ENCODE measurements at regions not wholly inside any gene's neighbourhood (a gene's known extent, or its start where the extent isn't known, plus 50 kb on each side); places are given as distances from the start of the nearest gene placed in this dataset.
A peak's percentile ranks its signal among the peaks of the same experiment; 100 is the strongest.

- H3K9me3 Mint-ChIP-seq: peaks cover 7% of the 10 kb centered on the region
Observed at GRCh38 chr13:79781829-79782540, 301.0 kb downstream of the NDFIP2 start.

DNA sequence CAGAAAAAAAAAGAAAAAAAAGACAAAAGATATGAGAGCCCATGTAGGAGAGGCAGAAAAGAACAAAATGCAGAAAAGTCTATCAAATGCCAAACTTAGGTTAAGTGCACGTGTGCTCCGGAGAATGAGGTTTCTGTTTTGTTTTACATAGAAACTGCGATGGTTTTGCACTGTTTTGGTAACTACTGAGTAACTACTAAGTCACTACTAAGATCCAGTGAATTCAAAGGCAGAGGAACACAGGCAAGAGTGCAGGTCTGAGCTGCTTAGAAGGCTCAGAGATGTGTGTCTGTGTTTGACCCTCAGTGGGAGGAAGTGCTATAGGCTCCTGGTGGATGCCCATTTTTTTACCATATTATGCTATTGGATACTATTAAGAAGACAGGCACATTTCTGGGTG lies 299.3 kb downstream of the NDFIP2 start:
- peak overlapping the region; percentile 58 to 82 (median 68) for H3K27ac Mint-ChIP-seq
- no peaks in the 10 kb centered on the region for H3K36me3 Mint-ChIP-seq (ENCODE audit: low read depth)
- H3K27me3 Mint-ChIP-seq (ENCODE audit: low read depth): no peaks in the 10 kb centered on the region
- H3K4me1 Mint-ChIP-seq: peaks cover 60% of the 10 kb centered on the region
- no peaks in the 10 kb centered on the region for H3K9me3 Mint-ChIP-seq
- H3K4me3 Mint-ChIP-seq: no peak overlapping the region
- TF ChIP-seq, protein P1, sequence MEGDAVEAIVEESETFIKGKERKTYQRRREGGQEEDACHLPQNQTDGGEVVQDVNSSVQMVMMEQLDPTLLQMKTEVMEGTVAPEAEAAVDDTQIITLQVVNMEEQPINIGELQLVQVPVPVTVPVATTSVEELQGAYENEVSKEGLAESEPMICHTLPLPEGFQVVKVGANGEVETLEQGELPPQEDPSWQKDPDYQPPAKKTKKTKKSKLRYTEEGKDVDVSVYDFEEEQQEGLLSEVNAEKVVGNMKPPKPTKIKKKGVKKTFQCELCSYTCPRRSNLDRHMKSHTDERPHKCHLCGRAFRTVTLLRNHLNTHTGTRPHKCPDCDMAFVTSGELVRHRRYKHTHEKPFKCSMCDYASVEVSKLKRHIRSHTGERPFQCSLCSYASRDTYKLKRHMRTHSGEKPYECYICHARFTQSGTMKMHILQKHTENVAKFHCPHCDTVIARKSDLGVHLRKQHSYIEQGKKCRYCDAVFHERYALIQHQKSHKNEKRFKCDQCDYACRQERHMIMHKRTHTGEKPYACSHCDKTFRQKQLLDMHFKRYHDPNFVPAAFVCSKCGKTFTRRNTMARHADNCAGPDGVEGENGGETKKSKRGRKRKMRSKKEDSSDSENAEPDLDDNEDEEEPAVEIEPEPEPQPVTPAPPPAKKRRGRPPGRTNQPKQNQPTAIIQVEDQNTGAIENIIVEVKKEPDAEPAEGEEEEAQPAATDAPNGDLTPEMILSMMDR (IDR thresholded peaks at IDR 0.05; ENCODE audit: unreplicated experiment in 3 of 3): no peak

More at GRCh38 chr13:79781829-79782540, 301.0 kb downstream of the NDFIP2 start:
- Mint-ChIP-seq H3K27me3 (ENCODE audit: low read depth) (no peaks in the 10 kb centered on the region), H3K27ac (peak overlapping the region; percentile 93 to 96 (median 95)), H3K4me3 (peak overlapping the region; percentile 42 to 57 (median 49)), H3K36me3 (ENCODE audit: low read depth) (no peaks in the 10 kb centered on the region), H3K4me1 (peaks cover 47% of the 10 kb centered on the region)
- TF ChIP-seq, protein P1 (IDR thresholded peaks at IDR 0.05; ENCODE audit: unreplicated experiment in 3 of 3): no peak

DNA sequence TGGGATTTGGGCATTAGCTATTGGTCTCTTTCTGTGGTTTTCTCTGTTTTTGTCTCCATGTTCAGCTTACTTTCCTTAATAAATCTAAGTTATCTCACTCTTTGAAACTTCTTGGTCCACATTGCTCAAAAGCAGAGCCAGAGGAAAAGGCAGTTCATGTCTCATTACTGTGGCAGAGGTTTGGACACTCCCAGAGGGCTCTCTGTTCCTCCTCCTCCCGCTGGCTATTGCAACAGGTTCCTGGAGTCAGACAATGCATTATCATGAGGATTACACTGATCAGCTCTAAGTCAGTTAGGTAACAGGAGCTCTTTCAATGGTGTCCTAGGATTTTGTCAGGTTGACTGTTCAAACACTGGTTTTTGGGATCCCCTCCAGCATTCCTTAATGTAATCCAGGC lies 298.8 kb downstream of the NDFIP2 start:
- no peaks in the 10 kb centered on the region for H3K27me3 Mint-ChIP-seq (ENCODE audit: low read depth)
- H3K4me3 Mint-ChIP-seq: no peak overlapping the region
- peaks cover 58% of the 10 kb centered on the region for H3K4me1 Mint-ChIP-seq
- TF ChIP-seq, protein P1 (IDR thresholded peaks at IDR 0.05; ENCODE audit: unreplicated experiment in 3 of 3): no peak
- H3K9me3 Mint-ChIP-seq: no peaks in the 10 kb centered on the region
- no peaks in the 10 kb centered on the region for H3K36me3 Mint-ChIP-seq (ENCODE audit: low read depth)
- H3K27ac Mint-ChIP-seq: peak overlapping the region; percentile 58 to 82 (median 68)

- peaks cover 56% of the 10 kb centered on the region for H3K4me1 Mint-ChIP-seq
- H3K36me3 Mint-ChIP-seq (ENCODE audit: low read depth): no peaks in the 10 kb centered on the region
- H3K4me3 Mint-ChIP-seq: no peak overlapping the region
- H3K9me3 Mint-ChIP-seq: no peaks in the 10 kb centered on the region
- no peaks in the 10 kb centered on the region for H3K27me3 Mint-ChIP-seq (ENCODE audit: low read depth)
- TF ChIP-seq, protein P1 (IDR thresholded peaks at IDR 0.05; ENCODE audit: unreplicated experiment in 3 of 3): no peak
- peak overlapping the region in 1 of 3 experiments; percentile 82 for H3K27ac Mint-ChIP-seq
Observed at GRCh38 chr13:79778741-79779460, 297.9 kb downstream of the NDFIP2 start.

- H3K36me3 Mint-ChIP-seq (ENCODE audit: low read depth): no peaks in the 10 kb centered on the region
- no peak overlapping the region for H3K27ac Mint-ChIP-seq
- no peak overlapping the region for H3K4me3 Mint-ChIP-seq
- TF ChIP-seq, protein P1 (IDR thresholded peaks at IDR 0.05; ENCODE audit: unreplicated experiment in 3 of 3): no peak
- H3K27me3 Mint-ChIP-seq (ENCODE audit: low read depth): no peaks in the 10 kb centered on the region
- peaks cover 43% of the 10 kb centered on the region for H3K4me1 Mint-ChIP-seq
- peaks cover 3% of the 10 kb centered on the region for H3K9me3 Mint-ChIP-seq
Observed at GRCh38 chr13:79777504-79777903, 296.5 kb downstream of the NDFIP2 start.

All from nephron (organoid).